CD4-positive, alpha-beta T cell treated with Interleukin-2 at 100 ng/mL for 4 hours (primary cell): ENCODE measurements at regions not wholly inside any gene's neighbourhood (a gene's known extent, or its start where the extent isn't known, plus 50 kb on each side); places are given as distances from the start of the nearest gene placed in this dataset.
A peak's percentile ranks its signal among the peaks of the same experiment; 100 is the strongest.

Experiments
- DNase-seq: peaks from one replicate; pipeline ENCODE4 v3.0.0-alpha.2; 2020; ENCODE audit warnings: low spot score

- no peak for DNase-seq
Observed at GRCh38 chr1:234718496-234719453, 108.8 kb upstream of the IRF2BP2 start.

- DNase-seq = no peak
Observed at GRCh38 chr1:234716908-234717375, 107.0 kb upstream of the IRF2BP2 start.

- no peak for DNase-seq
Observed at GRCh38 chr1:234715252-234716014, 105.5 kb upstream of the IRF2BP2 start.

- DNase-seq = no peak
Observed at GRCh38 chr1:234713859-234714258, 103.9 kb upstream of the IRF2BP2 start.

- DNase-seq = no peak
Observed at GRCh38 chr1:234713440-234713839, 103.5 kb upstream of the IRF2BP2 start.

GRCh38 chr1:234712891-234713305 lies 102.9 kb upstream of the IRF2BP2 start:
- DNase-seq = no peak

GRCh38 chr1:234710936-234711724 lies 101.2 kb upstream of the IRF2BP2 start:
- DNase-seq = no peak

- DNase-seq = no peak
Observed at GRCh38 chr1:234710381-234710780, 100.4 kb upstream of the IRF2BP2 start.

GRCh38 chr1:234709473-234710228 lies 99.7 kb upstream of the IRF2BP2 start:
- DNase-seq = no peak

- DNase-seq = no peak
Observed at GRCh38 chr1:234708700-234709395, 98.9 kb upstream of the IRF2BP2 start.

- no peak for DNase-seq
Observed at GRCh38 chr1:234707641-234708040, 97.7 kb upstream of the IRF2BP2 start.

GRCh38 chr1:234706931-234707330 lies 97.0 kb upstream of the IRF2BP2 start:
- DNase-seq = no peak

GRCh38 chr1:234706199-234706598 lies 96.2 kb upstream of the IRF2BP2 start:
- DNase-seq = no peak

GRCh38 chr1:234705615-234706014 lies 95.6 kb upstream of the IRF2BP2 start:
- peak; percentile 7 for DNase-seq

GRCh38 chr1:234704106-234704887 lies 94.3 kb upstream of the IRF2BP2 start:
- no peak for DNase-seq

- no peak for DNase-seq
Observed at GRCh38 chr1:234702342-234703000, 92.5 kb upstream of the IRF2BP2 start.

GRCh38 chr1:234701737-234702341 lies 91.9 kb upstream of the IRF2BP2 start:
- DNase-seq = no peak

- DNase-seq = peak; percentile 46
Observed at GRCh38 chr1:234699795-234700665, 90.1 kb upstream of the IRF2BP2 start.
